ENCODE measurements at regions not wholly inside any gene's neighbourhood (a gene's known extent, or its start where the extent isn't known, plus 50 kb on each side); places are given as distances from the start of the nearest gene placed in this dataset.

- no peak for TF ChIP-seq CTCF (IDR thresholded peaks at IDR 0.05)
- no peak for TF ChIP-seq POLR2A (IDR thresholded peaks at IDR 0.05)
Observed at GRCh38 chr5:107321906-107322305, 348.8 kb downstream of the EFNA5 start.
